Rectal smooth muscle tissue (tissue), 1 donor: ENCODE measurements at regions not wholly inside any gene's neighbourhood (a gene's known extent, or its start where the extent isn't known, plus 50 kb on each side); places are given as distances from the start of the nearest gene placed in this dataset.

Experiments used
- H3K27ac ChIP-seq: one replicate; pipeline ENCODE4 v1.7.0; 2013; ENCODE audit warnings: low read depth, low read length, inconsistent platforms
- H3K27me3 ChIP-seq: one replicate; pipeline ENCODE4 v1.7.0; 2013; ENCODE audit warnings: low read length; ENCODE audit not compliant: control insufficient read depth, insufficient read depth
- H3K36me3 ChIP-seq: one replicate; pipeline ENCODE4 v1.7.0; 2013; ENCODE audit warnings: low read length; ENCODE audit not compliant: control insufficient read depth, insufficient read depth
- H3K4me1 ChIP-seq: one replicate; pipeline ENCODE4 v1.7.0; 2013; ENCODE audit warnings: low read length; ENCODE audit not compliant: control insufficient read depth, insufficient read depth
- H3K4me3 ChIP-seq: one replicate; pipeline ENCODE4 v1.7.0; 2013; ENCODE audit warnings: low read length
- H3K9ac ChIP-seq: one replicate; pipeline ENCODE4 v1.7.0; 2013; ENCODE audit warnings: low read length

- Histone ChIP-seq H3K27ac (no peak overlapping the region), H3K36me3 (no peaks in the 10 kb centered on the region), H3K4me1 (no peaks in the 10 kb centered on the region), H3K27me3 (no peaks in the 10 kb centered on the region), H3K4me3 (no peak overlapping the region), H3K9ac (no peak overlapping the region)
Measured at GRCh38 chr4:18675586-18676525, 654.3 kb upstream of the LCORL start.

GRCh38 chr4:18670034-18670433 lies 648.5 kb upstream of the LCORL start:
- Histone ChIP-seq H3K9ac (no peak overlapping the region), H3K36me3 (no peaks in the 10 kb centered on the region), H3K4me3 (no peak overlapping the region), H3K27ac (no peak overlapping the region), H3K27me3 (no peaks in the 10 kb centered on the region), H3K4me1 (no peaks in the 10 kb centered on the region)

GRCh38 chr4:18669390-18669789 lies 647.8 kb upstream of the LCORL start:
- no peak overlapping the region for H3K9ac ChIP-seq
- no peak overlapping the region for H3K27ac ChIP-seq
- H3K36me3 ChIP-seq: no peaks in the 10 kb centered on the region
- no peak overlapping the region for H3K4me3 ChIP-seq
- no peaks in the 10 kb centered on the region for H3K4me1 ChIP-seq
- no peaks in the 10 kb centered on the region for H3K27me3 ChIP-seq

DNA sequence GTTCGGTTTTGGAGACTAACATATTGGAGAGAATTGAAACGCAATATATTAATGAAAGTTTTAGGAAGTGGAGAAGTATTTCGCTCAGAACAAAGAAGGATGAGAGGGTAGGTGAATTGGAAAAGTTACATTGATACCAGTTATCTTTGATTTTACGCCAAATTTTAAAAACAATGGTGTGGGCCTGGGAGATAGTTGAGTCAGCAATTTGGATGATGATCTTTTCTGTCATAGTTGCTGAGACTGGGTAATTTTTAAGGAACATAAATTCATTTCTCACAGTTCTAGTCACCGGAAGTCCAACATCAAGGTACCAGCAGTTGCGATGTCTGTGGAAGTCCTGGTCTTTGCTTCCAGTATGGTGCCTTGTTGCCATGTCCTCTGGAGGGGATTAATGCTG lies 644.8 kb upstream of the LCORL start:
- no peaks in the 10 kb centered on the region for H3K27me3 ChIP-seq
- H3K4me3 ChIP-seq: no peak overlapping the region

DNA sequence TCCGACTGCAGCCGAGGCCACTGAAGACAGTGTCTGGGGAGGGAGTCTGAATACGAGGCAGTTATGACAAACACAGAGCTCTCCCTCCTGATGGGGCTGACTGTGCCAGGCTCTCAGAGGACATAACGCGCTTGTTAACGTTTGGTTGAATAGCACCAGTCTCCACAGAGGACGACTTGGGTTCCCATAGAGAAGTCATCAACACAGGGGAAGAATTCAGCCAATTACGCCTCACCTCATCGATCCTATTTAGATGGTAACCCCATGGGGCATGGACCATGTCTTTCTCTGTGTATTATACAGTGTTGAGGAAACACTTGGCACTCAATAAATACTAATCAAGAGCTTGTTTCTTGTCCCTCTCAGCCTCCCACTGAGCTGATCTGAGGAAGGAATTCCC lies 642.6 kb upstream of the LCORL start:
- Histone ChIP-seq H3K36me3 (no peaks in the 10 kb centered on the region), H3K9ac (no peak overlapping the region), H3K4me1 (no peaks in the 10 kb centered on the region), H3K27me3 (no peaks in the 10 kb centered on the region), H3K4me3 (no peak overlapping the region), H3K27ac (no peak overlapping the region)

More for the DNA sequence above, 644.8 kb upstream of the LCORL start:
- H3K9ac ChIP-seq: no peak overlapping the region
- H3K4me1 ChIP-seq: no peaks in the 10 kb centered on the region
- H3K36me3 ChIP-seq: no peaks in the 10 kb centered on the region
- H3K27ac ChIP-seq: no peak overlapping the region

DNA sequence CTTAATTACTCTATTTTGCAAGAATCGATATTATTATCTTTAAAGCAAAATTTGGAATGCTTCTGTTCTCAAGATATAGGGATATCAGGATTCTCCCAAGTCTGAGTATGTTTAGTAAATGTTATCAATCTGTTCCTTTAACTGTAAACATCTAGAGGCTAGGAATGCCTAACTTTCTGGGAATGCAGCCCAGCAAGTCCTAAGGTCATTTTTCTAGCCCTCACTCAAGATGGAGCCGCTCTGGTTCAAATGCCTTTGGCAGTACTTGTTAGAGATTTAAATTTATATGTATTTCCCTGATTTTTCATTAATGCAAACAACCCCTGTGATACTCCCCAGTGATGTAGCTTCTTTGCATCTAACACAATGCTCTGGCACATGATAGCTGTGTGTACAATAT lies 623.8 kb upstream of the LCORL start:
- H3K36me3 ChIP-seq: no peaks in the 10 kb centered on the region
- no peaks in the 10 kb centered on the region for H3K4me1 ChIP-seq
- no peaks in the 10 kb centered on the region for H3K27me3 ChIP-seq
- H3K9ac ChIP-seq: no peak overlapping the region
- no peak overlapping the region for H3K4me3 ChIP-seq
- H3K27ac ChIP-seq: no peak overlapping the region

DNA sequence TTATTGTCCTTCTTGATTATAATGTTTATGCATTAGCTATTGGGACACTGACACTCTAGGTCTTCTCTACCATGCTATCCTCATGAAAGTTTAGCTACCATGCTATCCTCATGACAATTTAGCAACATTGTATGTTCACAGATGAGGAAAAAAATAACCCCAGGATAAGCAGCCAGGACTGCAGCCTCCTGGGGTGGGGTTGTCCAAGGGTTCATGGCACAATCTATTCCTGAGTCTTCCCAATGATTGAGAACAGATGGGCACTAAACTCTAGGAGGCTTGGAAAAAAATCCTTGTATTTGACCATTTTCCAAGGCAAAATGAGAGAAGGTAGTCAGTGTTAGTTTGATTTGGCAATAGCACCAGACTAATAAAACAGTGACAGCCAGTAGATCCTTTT lies 619.8 kb upstream of the LCORL start:
- Histone ChIP-seq H3K36me3 (no peaks in the 10 kb centered on the region), H3K27ac (no peak overlapping the region), H3K4me3 (no peak overlapping the region), H3K9ac (no peak overlapping the region), H3K27me3 (no peaks in the 10 kb centered on the region), H3K4me1 (no peaks in the 10 kb centered on the region)

DNA sequence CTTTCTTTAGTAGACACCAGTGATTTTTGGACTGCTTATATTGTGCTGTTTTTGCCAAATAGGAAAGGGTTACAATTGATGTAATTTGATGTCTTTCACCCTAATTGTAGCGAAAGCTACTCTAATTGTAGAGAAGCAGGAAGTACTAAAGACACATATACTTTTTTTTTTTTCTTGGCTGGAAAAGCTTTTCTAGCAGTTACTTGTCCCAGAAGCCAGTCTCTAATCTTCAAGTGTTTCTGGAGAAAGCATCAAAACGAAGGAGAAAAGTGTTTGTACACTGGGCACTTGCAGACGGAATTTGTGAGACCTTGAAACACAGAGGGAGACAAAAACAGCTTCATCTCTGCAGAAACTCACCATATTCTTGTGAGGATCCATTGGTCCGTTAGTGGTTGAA lies 616.5 kb upstream of the LCORL start:
- H3K4me3 ChIP-seq: no peak overlapping the region
- no peaks in the 10 kb centered on the region for H3K4me1 ChIP-seq
- H3K9ac ChIP-seq: no peak overlapping the region
- no peaks in the 10 kb centered on the region for H3K27me3 ChIP-seq
- no peaks in the 10 kb centered on the region for H3K36me3 ChIP-seq
- no peak overlapping the region for H3K27ac ChIP-seq

DNA sequence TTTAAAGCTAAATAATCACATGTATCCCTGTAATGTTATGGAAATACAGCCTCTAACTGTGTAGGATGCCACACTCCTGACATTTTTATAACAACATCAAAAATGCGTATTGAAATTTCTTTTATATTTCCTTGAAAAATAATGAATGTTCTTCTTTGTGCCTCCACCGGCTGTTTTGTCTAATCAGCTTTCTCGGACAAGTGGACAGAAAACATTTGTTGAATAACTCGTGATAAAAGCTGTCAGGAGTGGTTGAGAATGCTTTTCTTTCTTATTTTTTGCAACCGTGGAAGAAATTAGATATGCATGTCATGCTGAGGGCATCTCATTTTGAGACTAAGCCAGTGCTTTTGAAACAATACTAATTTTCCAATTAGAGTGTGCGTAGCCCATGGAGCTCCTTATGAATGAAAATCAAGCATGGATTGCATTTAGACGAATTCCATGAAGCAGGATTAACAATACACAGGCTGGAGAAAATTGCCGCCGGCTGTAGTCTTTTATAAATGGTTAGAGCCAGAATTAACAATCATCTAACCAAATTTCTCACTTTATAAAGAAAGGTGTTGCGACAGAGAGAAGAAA lies 614.5 kb upstream of the LCORL start:
- Histone ChIP-seq H3K27me3 (no peaks in the 10 kb centered on the region), H3K27ac (no peak overlapping the region), H3K36me3 (no peaks in the 10 kb centered on the region), H3K4me1 (no peaks in the 10 kb centered on the region), H3K4me3 (no peak overlapping the region), H3K9ac (no peak overlapping the region)

GRCh38 chr4:18635531-18635930 lies 614.0 kb upstream of the LCORL start:
- H3K36me3 ChIP-seq: no peaks in the 10 kb centered on the region
- no peak overlapping the region for H3K4me3 ChIP-seq
- H3K9ac ChIP-seq: no peak overlapping the region
- no peak overlapping the region for H3K27ac ChIP-seq
- no peaks in the 10 kb centered on the region for H3K4me1 ChIP-seq
- no peaks in the 10 kb centered on the region for H3K27me3 ChIP-seq

- Histone ChIP-seq H3K36me3 (no peaks in the 10 kb centered on the region), H3K9ac (no peak overlapping the region), H3K27ac (no peak overlapping the region), H3K4me3 (no peak overlapping the region), H3K27me3 (no peaks in the 10 kb centered on the region), H3K4me1 (no peaks in the 10 kb centered on the region)
Measured at GRCh38 chr4:18631586-18631985, 610.0 kb upstream of the LCORL start.

- Histone ChIP-seq H3K9ac (no peak overlapping the region), H3K36me3 (no peaks in the 10 kb centered on the region), H3K27ac (no peak overlapping the region), H3K4me3 (no peak overlapping the region), H3K27me3 (no peaks in the 10 kb centered on the region), H3K4me1 (no peaks in the 10 kb centered on the region)
Measured at GRCh38 chr4:18630218-18631110, 608.9 kb upstream of the LCORL start.
